WTC11 (cell line): ENCODE measurements at regions not wholly inside any gene's neighbourhood (a gene's known extent, or its start where the extent isn't known, plus 50 kb on each side); places are given as distances from the start of the nearest gene placed in this dataset.

Source experiments
- ATAC-seq: fragments of 200-7000 bp; cut with Tn5 transposase; 2 replicates; pipeline ENCODE4 v1.10.0; 2021; ENCODE audit warnings: mild to moderate bottlenecking, moderate library complexity
- CTCF ChIA-PET: fragments of 300-600 bp; sonication (Branson Sonifier 250); formaldehyde crosslinking; loops from one replicate; lab custom pipeline; 2021; ENCODE audit warnings: antibody characterized with exemption; lab: Charles Lee
- POLR2A ChIA-PET: fragments of 350-600 bp; sonication (Branson Sonifier 250); formaldehyde crosslinking; loops from one replicate; lab custom pipeline; 2021; ENCODE audit warnings: antibody characterized with exemption; lab: Charles Lee
- DNase-seq: peaks from one replicate; pipeline ENCODE4 v3.0.0; 2021; ENCODE audit warnings: low spot score
- H3K27ac Mint-ChIP-seq: 2 replicates; pipeline ENCODE4 v1.8.0; 2021; ENCODE audit warnings: mixed read lengths
- H3K27me3 Mint-ChIP-seq: 2 replicates; pipeline ENCODE4 v1.8.0; 2021; ENCODE audit warnings: low read depth, mild to moderate bottlenecking, moderate library complexity, mixed read lengths
- H3K36me3 Mint-ChIP-seq: 2 replicates; pipeline ENCODE4 v1.8.0; 2021; ENCODE audit warnings: mixed read lengths
- H3K4me1 Mint-ChIP-seq: 2 replicates; pipeline ENCODE4 v1.8.0; 2022; ENCODE audit warnings: mixed read lengths
- H3K4me3 Mint-ChIP-seq: 2 replicates; pipeline ENCODE4 v1.8.0; 2021; ENCODE audit warnings: mild to moderate bottlenecking, moderate library complexity, mixed read lengths
- H3K9me3 Mint-ChIP-seq: 2 replicates; pipeline ENCODE4 v1.8.0; 2021; ENCODE audit warnings: mixed read lengths
- AFF4 ChIP-seq: sonication (generic); formaldehyde crosslinking; IDR thresholded peaks from 2 replicates; pipeline ENCODE4 v1.8.1; 2023; ENCODE audit warnings: mild to moderate bottlenecking, missing genetic modification reagents, borderline replicate concordance
- ATF6 ChIP-seq: sonication (generic); formaldehyde crosslinking; IDR thresholded peaks from 2 replicates; pipeline ENCODE4 v1.8.1; 2023; ENCODE audit warnings: mild to moderate bottlenecking, missing genetic modification reagents
- CREM ChIP-seq: sonication (generic); formaldehyde crosslinking; IDR thresholded peaks from 2 replicates; pipeline ENCODE4 v1.8.1; 2022; ENCODE audit warnings: mild to moderate bottlenecking, missing genetic modification reagents, moderate library complexity
- E2F4 ChIP-seq: sonication (generic); formaldehyde crosslinking; IDR thresholded peaks from 2 replicates; pipeline ENCODE4 v1.8.1; 2022; ENCODE audit warnings: low read depth, mild to moderate bottlenecking, moderate library complexity, missing genetic modification reagents, borderline replicate concordance
- EMX1 ChIP-seq: fragments of 250-450 bp; sonication (Bioruptor Pico); IDR thresholded peaks from 2 replicates; pipeline ENCODE4 v1.8.0; 2021; ENCODE audit warnings: mild to moderate bottlenecking
- ESRRA ChIP-seq: sonication (generic); formaldehyde crosslinking; IDR thresholded peaks from 2 replicates; pipeline ENCODE4 v1.8.1; 2022; ENCODE audit warnings: mild to moderate bottlenecking, missing genetic modification reagents, borderline replicate concordance
- GRHL2 ChIP-seq: fragments of 250-450 bp; sonication (Bioruptor Pico); IDR thresholded peaks from 2 replicates; pipeline ENCODE4 v1.8.0; 2022; ENCODE audit warnings: mild to moderate bottlenecking, moderate library complexity; ENCODE audit not compliant: insufficient replicate concordance, severe bottlenecking
- HMGXB4 ChIP-seq: sonication (generic); formaldehyde crosslinking; IDR thresholded peaks from 2 replicates; pipeline ENCODE4 v1.8.1; 2023; ENCODE audit warnings: mild to moderate bottlenecking, moderate library complexity, missing genetic modification reagents
- IRF1 ChIP-seq: sonication (generic); formaldehyde crosslinking; IDR thresholded peaks from 2 replicates; pipeline ENCODE4 v1.8.0; 2023; ENCODE audit warnings: missing genetic modification reagents
- JAZF1 ChIP-seq: fragments of 250-450 bp; sonication (Bioruptor Pico); IDR thresholded peaks from 2 replicates; pipeline ENCODE4 v1.9.0; 2021; ENCODE audit warnings: moderate library complexity, mild to moderate bottlenecking, inconsistent platforms
- NFATC4 ChIP-seq: fragments of 250-450 bp; sonication (Bioruptor Pico); IDR thresholded peaks from 2 replicates; pipeline ENCODE4 v1.9.0; 2021; ENCODE audit warnings: mild to moderate bottlenecking
- NFYB ChIP-seq: sonication (generic); formaldehyde crosslinking; conservative IDR thresholded peaks from 2 replicates; pipeline ENCODE4 v1.8.0; 2022; ENCODE audit warnings: low read depth, missing genetic modification reagents
- OVOL2 ChIP-seq: fragments of 250-450 bp; sonication (Bioruptor Pico); IDR thresholded peaks from 2 replicates; pipeline ENCODE4 v1.9.0; 2021; ENCODE audit warnings: mild to moderate bottlenecking, borderline replicate concordance
- PREB ChIP-seq: sonication (generic); formaldehyde crosslinking; IDR thresholded peaks from 2 replicates; pipeline ENCODE4 v1.8.1; 2022; ENCODE audit warnings: mild to moderate bottlenecking, missing genetic modification reagents, moderate library complexity, borderline replicate concordance
- RORB ChIP-seq: fragments of 250-450 bp; sonication (Bioruptor Pico); IDR thresholded peaks from 2 replicates; pipeline ENCODE4 v1.9.0; 2021; ENCODE audit warnings: mild to moderate bottlenecking
- SP1 ChIP-seq: sonication (generic); formaldehyde crosslinking; conservative IDR thresholded peaks from 2 replicates; pipeline ENCODE4 v1.8.1; 2022; ENCODE audit warnings: missing genetic modification reagents
- TEAD1 ChIP-seq: sonication (generic); formaldehyde crosslinking; IDR thresholded peaks from 2 replicates; pipeline ENCODE4 v1.8.0; 2022; ENCODE audit warnings: mild to moderate bottlenecking, missing genetic modification reagents
- ZNF219 ChIP-seq: sonication (generic); formaldehyde crosslinking; IDR thresholded peaks from 2 replicates; pipeline ENCODE4 v1.8.0; 2023; ENCODE audit warnings: missing genetic modification reagents, mild to moderate bottlenecking, borderline replicate concordance
- ZSCAN18 ChIP-seq: fragments of 250-450 bp; sonication (Bioruptor Pico); IDR thresholded peaks from 2 replicates; pipeline ENCODE4 v2.1.2; 2022; ENCODE audit warnings: mild to moderate bottlenecking, moderate library complexity

GRCh38 chr4:23584024-23584423 lies 305.8 kb downstream of the PPARGC1A start (continued):
- TF ChIP-seq ATF6 (no peak), E2F4 (CRISPR knock-in tag) (no peak), EMX1 (no peak), NFYB (CRISPR knock-in tag) (no peak), CREM (CRISPR knock-in tag) (no peak), ESRRA (no peak)

- Mint-ChIP-seq H3K4me1 (peaks cover 49% of the 10 kb centered on the region), H3K27ac (no peak overlapping the region), H3K27me3 (no peaks in the 10 kb centered on the region), H3K4me3 (no peak overlapping the region), H3K36me3 (no peaks in the 10 kb centered on the region)
- ChIA-PET CTCF (interaction anchor here (1.3 kb wide), 1 partner anchor 215 kb away, joined by 3 read pairs; no protein-coding TSS in a partner anchor), POLR2A (no interaction called here)
- no peak for ATAC-seq
- no peak for TF ChIP-seq ZSCAN18 (CRISPR knock-in tag)
- TF ChIP-seq TEAD1 (CRISPR knock-in tag) = no peak
- no peak for TF ChIP-seq AFF4 (CRISPR knock-in tag)
- TF ChIP-seq GRHL2 = no peak
- TF ChIP-seq JAZF1 (CRISPR knock-in tag) = no peak
- no peak for TF ChIP-seq EMX1
- TF ChIP-seq NFATC4 (CRISPR knock-in tag) = no peak
- TF ChIP-seq, all 79 proteins: peak for 0
- no peaks in the 10 kb centered on the region for H3K9me3 Mint-ChIP-seq
- DNase-seq = no peak
Observed at GRCh38 chr4:23582671-23583070, 307.2 kb downstream of the PPARGC1A start.

GRCh38 chr4:23579166-23579565 lies 310.7 kb downstream of the PPARGC1A start:
- Mint-ChIP-seq H3K9me3 (peaks cover 5% of the 10 kb centered on the region), H3K27me3 (no peaks in the 10 kb centered on the region), H3K4me3 (no peak overlapping the region), H3K36me3 (peaks cover 5% of the 10 kb centered on the region; the same call in 1 of the 2 replicates), H3K27ac (no peak overlapping the region), H3K4me1 (peaks cover 45% of the 10 kb centered on the region)
- CTCF ChIA-PET = no interaction called here
- POLR2A ChIA-PET = no interaction called here
- DNase-seq (no peak), ATAC-seq (no peak)
- no peak for TF ChIP-seq IRF1 (CRISPR knock-in tag)
- TF ChIP-seq OVOL2 (CRISPR knock-in tag) = no peak
- TF ChIP-seq SP1 = no peak
- no peak for TF ChIP-seq PREB (CRISPR knock-in tag)
- TF ChIP-seq HMGXB4 (CRISPR knock-in tag) = no peak
- no peak for TF ChIP-seq ZNF219 (CRISPR knock-in tag)
- no peak for TF ChIP-seq RORB (CRISPR knock-in tag)
